ENCODE measurements at regions not wholly inside any gene's neighbourhood (a gene's known extent, or its start where the extent isn't known, plus 50 kb on each side); places are given as distances from the start of the nearest gene placed in this dataset.

GRCh38 chr17:77873500-77874302, 84.8 kb upstream of the TNRC6C start:
- H3K27me3 ChIP-seq: no peaks in the 10 kb centered on the region
- H3K9me3 ChIP-seq (replicated peaks): peaks cover 6% of the 10 kb centered on the region; the same call in 1 of the 2 replicates
- peaks cover 8% of the 10 kb centered on the region; the same call in 1 of the 2 replicates for H3K4me1 ChIP-seq
- DNase-seq: no peak
- H3K36me3 ChIP-seq: no peaks in the 10 kb centered on the region
- no peak overlapping the region for H3K4me3 ChIP-seq
- no peak overlapping the region for H3K27ac ChIP-seq

- H3K9me3 ChIP-seq (replicated peaks): peaks cover 6% of the 10 kb centered on the region; the same call in 1 of the 2 replicates
- no peaks in the 10 kb centered on the region for H3K36me3 ChIP-seq
- DNase-seq: no peak
- H3K4me3 ChIP-seq: no peak overlapping the region
- no peak overlapping the region for H3K27ac ChIP-seq
- peaks cover 8% of the 10 kb centered on the region; the same call in 1 of the 2 replicates for H3K4me1 ChIP-seq
- no peaks in the 10 kb centered on the region for H3K27me3 ChIP-seq
Observed at GRCh38 chr17:77874303-77875050, 84.0 kb upstream of the TNRC6C start.

DNA sequence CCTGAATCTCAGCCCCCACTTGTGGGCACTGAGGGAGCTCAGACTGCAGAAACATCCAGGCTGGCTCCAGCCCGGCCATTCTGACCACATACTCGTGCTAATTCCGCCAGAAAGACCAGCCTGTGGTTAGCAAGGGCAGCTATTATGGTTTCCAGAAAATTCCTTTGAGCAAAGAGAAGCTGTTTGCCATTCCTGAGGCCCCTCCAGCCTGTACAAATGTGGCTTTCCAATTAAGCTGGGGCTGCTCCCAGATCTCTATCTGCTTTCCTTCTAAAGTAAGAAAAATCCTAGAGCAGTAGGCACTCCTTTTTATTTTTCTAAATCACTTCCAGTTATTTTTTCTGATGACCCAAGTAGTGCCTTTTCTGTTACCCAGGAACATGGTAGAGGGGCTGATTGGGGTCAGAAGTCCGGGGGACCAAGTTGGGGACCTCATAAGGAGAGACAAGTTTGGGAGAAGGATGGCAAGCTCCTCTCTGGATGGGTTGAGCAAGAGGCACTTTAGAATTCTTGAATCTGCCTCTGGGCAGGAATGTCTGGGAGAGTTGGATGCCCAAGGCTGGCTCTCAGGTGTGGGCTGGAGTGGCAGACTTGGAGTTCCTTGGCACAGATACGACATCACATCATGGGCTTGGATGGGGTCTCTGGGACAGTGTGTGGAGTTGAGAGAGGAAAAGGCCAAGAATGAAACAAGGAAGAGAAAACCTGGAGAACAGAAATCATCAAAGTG, 83.3 kb upstream of the TNRC6C start:
- H3K36me3 ChIP-seq: no peaks in the 10 kb centered on the region
- H3K27ac ChIP-seq: no peak overlapping the region
- no peak overlapping the region for H3K4me3 ChIP-seq
- H3K9me3 ChIP-seq (replicated peaks): peaks cover 6% of the 10 kb centered on the region; the same call in 1 of the 2 replicates
- peak; percentile 34 to 55 for DNase-seq
- no peaks in the 10 kb centered on the region for H3K27me3 ChIP-seq
- H3K4me1 ChIP-seq: peaks cover 8% of the 10 kb centered on the region; the same call in 1 of the 2 replicates

- H3K9me3 ChIP-seq (replicated peaks): peaks cover 6% of the 10 kb centered on the region; the same call in 1 of the 2 replicates
- H3K36me3 ChIP-seq: no peaks in the 10 kb centered on the region
- H3K4me3 ChIP-seq: no peak overlapping the region
- H3K27ac ChIP-seq: no peak overlapping the region
- DNase-seq: no peak
- no peaks in the 10 kb centered on the region for H3K27me3 ChIP-seq
- peaks cover 11% of the 10 kb centered on the region for H3K4me1 ChIP-seq
Observed at GRCh38 chr17:77875881-77876509, 82.5 kb upstream of the TNRC6C start.

DNA sequence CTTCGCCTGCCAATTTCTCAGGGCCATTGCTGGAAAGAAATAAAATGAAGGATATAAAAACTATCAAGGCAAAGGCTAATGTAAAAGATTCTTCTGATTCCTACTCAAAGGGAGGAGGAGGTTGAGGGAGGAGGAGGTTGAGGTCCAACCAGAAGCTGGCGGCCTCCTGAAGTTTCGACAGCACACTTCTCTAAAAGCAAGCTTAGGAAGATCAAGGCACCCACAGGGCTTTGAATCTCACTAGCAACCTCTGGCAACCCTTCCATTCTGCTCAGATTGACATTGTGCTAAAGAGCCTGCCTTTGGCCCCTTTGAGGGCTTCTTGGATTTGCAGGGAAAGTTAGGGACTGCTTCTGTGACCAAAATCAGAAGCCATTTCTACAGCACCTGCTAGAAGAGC, 81.5 kb upstream of the TNRC6C start:
- H3K36me3 ChIP-seq: no peaks in the 10 kb centered on the region
- H3K9me3 ChIP-seq (replicated peaks): peaks cover 6% of the 10 kb centered on the region; the same call in 1 of the 2 replicates
- no peak overlapping the region for H3K27ac ChIP-seq
- H3K27me3 ChIP-seq: no peaks in the 10 kb centered on the region
- H3K4me3 ChIP-seq: no peak overlapping the region
- DNase-seq: no peak
- H3K4me1 ChIP-seq: peaks cover 21% of the 10 kb centered on the region

DNA sequence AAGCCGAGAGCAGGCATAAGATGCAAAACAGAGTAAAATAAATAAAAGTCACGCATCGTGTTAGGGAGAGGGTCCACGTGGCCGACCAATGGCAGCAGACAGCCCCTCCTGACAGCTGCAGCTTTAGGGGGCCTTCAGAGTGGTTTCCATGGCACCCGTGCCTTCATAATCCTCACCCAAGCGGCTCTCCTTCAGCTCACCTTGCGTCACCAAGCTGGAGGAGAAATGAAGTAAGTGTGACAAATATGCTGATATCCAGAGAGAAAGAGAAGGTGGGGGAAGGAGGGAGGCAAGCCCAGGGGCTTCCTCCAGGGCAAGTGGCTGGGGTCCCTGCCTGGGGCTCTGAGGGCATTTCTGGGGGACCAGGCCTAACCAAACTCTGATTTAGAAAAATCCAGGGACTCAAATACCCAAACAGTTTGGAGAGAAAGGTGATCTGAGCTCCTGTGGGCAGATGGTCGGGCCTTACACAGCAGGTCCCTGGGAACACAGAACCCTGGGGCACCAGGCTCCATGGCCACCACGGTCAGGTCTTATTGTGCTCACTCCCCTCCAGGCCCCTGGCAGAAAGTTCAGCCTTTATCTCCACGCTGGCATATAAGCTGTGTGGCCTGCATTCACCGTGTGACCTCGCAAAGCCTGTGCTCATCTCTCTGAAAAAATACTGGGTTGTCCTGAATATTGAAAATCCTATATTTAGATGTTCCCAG, 80.7 kb upstream of the TNRC6C start:
- no peak overlapping the region for H3K27ac ChIP-seq
- no peaks in the 10 kb centered on the region for H3K27me3 ChIP-seq
- peaks cover 29% of the 10 kb centered on the region for H3K4me1 ChIP-seq
- no peak for DNase-seq
- H3K36me3 ChIP-seq: no peaks in the 10 kb centered on the region
- no peak overlapping the region for H3K4me3 ChIP-seq
- H3K9me3 ChIP-seq (replicated peaks): peaks cover 6% of the 10 kb centered on the region; the same call in 1 of the 2 replicates

- peaks cover 6% of the 10 kb centered on the region; the same call in 1 of the 2 replicates for H3K9me3 ChIP-seq (replicated peaks)
- H3K36me3 ChIP-seq: no peaks in the 10 kb centered on the region
- DNase-seq: no peak
- no peaks in the 10 kb centered on the region for H3K27me3 ChIP-seq
- no peak overlapping the region for H3K4me3 ChIP-seq
- no peak overlapping the region for H3K27ac ChIP-seq
- H3K4me1 ChIP-seq: peaks cover 34% of the 10 kb centered on the region
Observed at GRCh38 chr17:77879226-77879895, 79.1 kb upstream of the TNRC6C start.

- no peak overlapping the region for H3K27ac ChIP-seq
- no peak for DNase-seq
- H3K27me3 ChIP-seq: no peaks in the 10 kb centered on the region
- H3K9me3 ChIP-seq (replicated peaks): peaks cover 6% of the 10 kb centered on the region; the same call in 1 of the 2 replicates
- H3K4me1 ChIP-seq: peaks cover 34% of the 10 kb centered on the region
- H3K4me3 ChIP-seq: no peak overlapping the region
- H3K36me3 ChIP-seq: no peaks in the 10 kb centered on the region
Observed at GRCh38 chr17:77879896-77880280, 78.6 kb upstream of the TNRC6C start.

DNA sequence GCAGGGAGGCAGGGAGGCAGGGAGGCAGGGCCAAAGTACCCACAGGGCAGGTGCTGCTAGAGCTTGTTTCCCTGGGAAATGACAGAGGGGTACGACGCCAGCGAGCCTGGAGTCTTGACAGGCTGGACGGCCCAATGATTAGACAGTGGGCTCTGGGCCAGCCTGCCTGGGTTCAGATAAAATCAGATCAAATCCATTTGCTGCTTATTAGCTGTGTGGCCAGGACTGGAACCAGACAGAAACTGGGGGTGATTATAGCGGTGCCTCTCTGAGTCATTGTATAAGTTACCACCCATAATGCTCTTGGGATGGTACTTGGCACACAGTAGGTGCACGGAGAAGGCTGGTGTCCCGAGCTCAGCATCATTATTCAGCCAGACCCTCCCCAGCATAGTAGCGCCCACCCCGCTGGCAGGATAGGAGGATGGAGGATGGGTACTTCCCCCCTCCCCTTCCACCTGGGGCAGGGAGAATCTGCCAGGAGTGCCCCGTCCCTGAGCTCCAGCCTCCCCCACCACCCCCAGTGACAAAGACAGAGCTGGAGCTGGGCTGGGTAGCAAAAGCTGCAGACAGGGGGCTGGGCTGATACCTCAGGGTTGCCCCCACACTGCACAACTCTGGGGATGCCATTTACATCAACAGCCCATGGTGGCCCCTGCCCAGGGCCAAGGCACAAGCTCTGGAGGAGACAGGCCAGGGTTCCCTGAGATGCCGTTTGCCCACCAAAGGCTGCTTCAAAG, 77.6 kb upstream of the TNRC6C start:
- H3K36me3 ChIP-seq: no peaks in the 10 kb centered on the region
- no peak overlapping the region for H3K4me3 ChIP-seq
- no peak for DNase-seq
- peak overlapping the region; percentile 17; the same call in 1 of the 2 replicates for H3K27ac ChIP-seq
- H3K9me3 ChIP-seq (replicated peaks): peaks cover 4% of the 10 kb centered on the region; the same call in 1 of the 2 replicates
- H3K27me3 ChIP-seq: no peaks in the 10 kb centered on the region
- peaks cover 32% of the 10 kb centered on the region for H3K4me1 ChIP-seq

DNA sequence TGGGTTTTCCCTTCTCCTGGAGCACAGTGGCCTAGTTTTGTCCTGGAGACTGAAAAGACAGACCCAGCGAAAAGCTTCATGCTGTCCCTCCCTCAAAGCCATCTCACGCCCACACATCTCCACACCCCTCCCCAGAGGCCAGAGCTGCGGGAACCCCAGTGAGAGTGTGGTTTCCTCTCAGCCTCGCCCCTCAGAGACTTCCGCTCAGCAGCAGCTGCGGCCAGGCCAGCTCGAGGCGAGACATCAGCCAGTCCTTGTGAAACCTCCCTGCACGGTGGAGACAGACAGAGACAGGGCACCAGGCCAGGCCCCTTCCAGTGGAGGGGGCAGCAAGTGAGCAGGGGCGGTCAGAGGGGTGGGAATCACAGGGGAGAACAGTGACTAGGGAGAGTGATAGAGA, 77.0 kb upstream of the TNRC6C start:
- Histone ChIP-seq H3K4me3 (no peak overlapping the region), H3K4me1 (peaks cover 32% of the 10 kb centered on the region), H3K9me3 (replicated peaks) (no peaks in the 10 kb centered on the region), H3K27me3 (peaks cover 3% of the 10 kb centered on the region; the same call in 1 of the 2 replicates), H3K27ac (peak overlapping the region; percentile 17; the same call in 1 of the 2 replicates), H3K36me3 (no peaks in the 10 kb centered on the region)
- DNase-seq: peak; percentile 94 to 96

GRCh38 chr17:77882040-77882439, 76.5 kb upstream of the TNRC6C start:
- peak overlapping the region; percentile 21; the same call in 1 of the 2 replicates for H3K27ac ChIP-seq
- no peaks in the 10 kb centered on the region for H3K9me3 ChIP-seq (replicated peaks)
- peaks cover 33% of the 10 kb centered on the region for H3K4me1 ChIP-seq
- peaks cover 8% of the 10 kb centered on the region; the same call in 1 of the 2 replicates for H3K27me3 ChIP-seq
- no peak for DNase-seq
- H3K4me3 ChIP-seq: no peak overlapping the region
- no peaks in the 10 kb centered on the region for H3K36me3 ChIP-seq

DNA sequence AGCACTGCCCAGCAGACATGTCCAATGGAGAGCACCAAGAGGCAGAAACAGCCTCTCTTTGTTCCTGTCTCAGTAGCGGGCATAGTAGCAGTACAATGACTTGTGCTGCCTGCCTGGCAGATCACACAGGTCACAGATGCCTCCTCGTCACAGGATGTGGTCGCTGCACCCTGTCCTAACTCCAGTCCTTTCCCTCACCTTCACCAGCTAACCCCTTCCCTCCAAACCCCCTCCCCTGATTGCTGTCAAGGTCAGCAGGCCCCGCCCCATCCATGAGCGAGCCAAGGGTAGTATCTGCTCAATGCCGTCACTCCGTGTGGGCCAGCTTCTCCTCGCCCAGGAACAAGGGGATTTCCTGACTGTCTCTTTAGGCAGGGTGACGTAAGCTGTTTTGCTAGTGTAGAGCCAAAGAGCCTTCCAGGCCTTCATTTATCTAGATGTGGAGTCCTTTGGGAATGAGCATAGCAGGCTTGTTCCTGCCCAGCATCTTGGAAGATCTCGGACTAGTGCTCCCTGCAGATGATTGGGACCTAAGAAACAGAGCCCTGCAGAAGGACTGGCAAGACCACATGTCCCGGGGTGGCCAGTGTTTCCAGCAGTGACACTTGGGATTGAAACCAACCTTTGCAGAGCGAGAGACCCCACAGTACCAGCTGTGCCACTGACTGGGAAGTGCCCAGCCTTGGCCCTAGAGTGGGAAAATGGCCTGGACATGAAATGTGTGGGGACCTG, 75.9 kb upstream of the TNRC6C start:
- H3K4me1 ChIP-seq: peaks cover 36% of the 10 kb centered on the region
- peak; percentile 66 to 76 for DNase-seq

More for the DNA sequence above, 75.9 kb upstream of the TNRC6C start:
- H3K27ac ChIP-seq: peak overlapping the region; percentile 21; the same call in 1 of the 2 replicates
- peaks cover 11% of the 10 kb centered on the region; the same call in 1 of the 2 replicates for H3K27me3 ChIP-seq
- no peak overlapping the region for H3K4me3 ChIP-seq
- no peaks in the 10 kb centered on the region for H3K36me3 ChIP-seq
- H3K9me3 ChIP-seq (replicated peaks): no peaks in the 10 kb centered on the region
